Ovary (tissue), 7 donors: ENCODE measurements at regions not wholly inside any gene's neighbourhood (a gene's known extent, or its start where the extent isn't known, plus 50 kb on each side); places are given as distances from the start of the nearest gene placed in this dataset.

ENCODE experiments used
- DNase-seq, 5 donors: peaks; one replicate each; pipeline ENCODE4 v3.0.0-alpha.2; 2019 to 2020
- H3K27ac ChIP-seq, 2 donors: fragments of 200-600 bp; one replicate each; pipeline versions ENCODE4 v1.5.1 to v1.8.0; 2019 to 2022
- H3K27me3 ChIP-seq: fragments of 200-600 bp; one replicate; pipeline ENCODE4 v1.8.0; 2022
- H3K36me3 ChIP-seq: fragments of 200-600 bp; sonication (generic); one replicate; pipeline ENCODE4 v1.5.1; 2019
- H3K4me1 ChIP-seq: one replicate; pipeline ENCODE4 v1.8.1; 2013; ENCODE audit warnings: mild to moderate bottlenecking, moderate library complexity; ENCODE audit not compliant: insufficient read depth
- H3K4me3 ChIP-seq: fragments of 200-600 bp; sonication (generic); one replicate; pipeline ENCODE4 v1.5.1; 2017
- H3K9me3 ChIP-seq, 2 donors: fragments of 200-600 bp in 1 of 2; sonication (generic) in 1 of 2; one replicate each; pipeline versions ENCODE4 v1.5.1 to v1.8.1; 2013 to 2019; ENCODE audit warnings: mild to moderate bottlenecking in 1 of 2, moderate library complexity in 1 of 2
- EP300 ChIP-seq: sonication (generic); formaldehyde crosslinking; IDR thresholded peaks from one replicate; pipeline ENCODE4 v1.6.1; 2017; ENCODE audit warnings: antibody characterized with exemption
- POLR2A ChIP-seq: fragments of 450-650 bp; IDR thresholded peaks from one replicate; pipeline ENCODE4 v1.6.1; 2017; ENCODE audit warnings: antibody characterized with exemption, mild to moderate bottlenecking, moderate library complexity
- WGBS, 3 donors: extraction: QIAGEN DNeasy Blood & Tissue Kit in 1 of 3; methylation state at CpG; one replicate each; pipeline versions ENCODE4 v1.1.5 to v1.1.7; 2013 to 2017; 5-methylcytosine and 5-hydroxymethylcytosine counted together
- intact Hi-C, 4 donors: fragments of 100-400 bp; cut with DNase I; formaldehyde crosslinking; loops; one replicate each; pipeline versions ENCODE4 v1.11.0 to v1.15.1; 2022 to 2023
- TF ChIP-seq, protein P1 (sequence below), 3 donors: fragments of 450-650 bp in 2 of 3; fragments of 200-600 bp in 1 of 3; IDR thresholded peaks; one replicate each; pipeline versions ENCODE4 v1.5.1 to v1.8.0; 2016 to 2022; ENCODE audit warnings: antibody characterized with exemption in 3 of 3, mild to moderate bottlenecking in 1 of 3
- donor health status: DM: no; HTN: no; CAD: no; lungs with moderate emphysema.
- donor health status: DM: no; HTN: no; CAD: no.
- donor health status: Bipolar disorder and iron deficiency.
- donor health status: DM: no; HTN: no; CAD: no.
- donor health status: DM: yes; HTN: yes; CAD: no.

DNA sequence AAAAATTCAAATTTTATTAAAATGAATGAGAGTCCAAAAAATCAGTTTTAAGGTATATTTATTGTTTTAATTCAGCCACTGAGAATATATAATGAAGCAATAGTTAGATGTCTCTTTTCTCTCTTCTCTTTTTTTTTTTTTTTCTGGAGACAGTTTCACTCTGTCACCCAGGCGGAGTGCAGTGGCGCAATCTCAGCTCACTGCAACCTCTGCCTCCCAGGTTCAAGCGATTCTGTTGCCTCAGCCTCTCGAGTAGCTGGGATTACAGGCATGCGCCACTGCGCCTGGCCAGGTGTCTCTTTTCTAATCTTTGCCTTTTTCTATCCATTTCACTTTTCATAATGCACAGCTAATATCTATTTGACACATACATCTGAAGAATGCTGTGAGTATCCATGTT lies 307.1 kb upstream of the RGS6 start:
- 96% methylated on average over 6 of the region's 6 CpGs for WGBS, 3 donors
- intact Hi-C loops: no loop called here
- no peaks in the 10 kb centered on the region for H3K36me3 ChIP-seq
- H3K4me3 ChIP-seq: no peak overlapping the region
- no peak for DNase-seq
- TF ChIP-seq, protein P1, sequence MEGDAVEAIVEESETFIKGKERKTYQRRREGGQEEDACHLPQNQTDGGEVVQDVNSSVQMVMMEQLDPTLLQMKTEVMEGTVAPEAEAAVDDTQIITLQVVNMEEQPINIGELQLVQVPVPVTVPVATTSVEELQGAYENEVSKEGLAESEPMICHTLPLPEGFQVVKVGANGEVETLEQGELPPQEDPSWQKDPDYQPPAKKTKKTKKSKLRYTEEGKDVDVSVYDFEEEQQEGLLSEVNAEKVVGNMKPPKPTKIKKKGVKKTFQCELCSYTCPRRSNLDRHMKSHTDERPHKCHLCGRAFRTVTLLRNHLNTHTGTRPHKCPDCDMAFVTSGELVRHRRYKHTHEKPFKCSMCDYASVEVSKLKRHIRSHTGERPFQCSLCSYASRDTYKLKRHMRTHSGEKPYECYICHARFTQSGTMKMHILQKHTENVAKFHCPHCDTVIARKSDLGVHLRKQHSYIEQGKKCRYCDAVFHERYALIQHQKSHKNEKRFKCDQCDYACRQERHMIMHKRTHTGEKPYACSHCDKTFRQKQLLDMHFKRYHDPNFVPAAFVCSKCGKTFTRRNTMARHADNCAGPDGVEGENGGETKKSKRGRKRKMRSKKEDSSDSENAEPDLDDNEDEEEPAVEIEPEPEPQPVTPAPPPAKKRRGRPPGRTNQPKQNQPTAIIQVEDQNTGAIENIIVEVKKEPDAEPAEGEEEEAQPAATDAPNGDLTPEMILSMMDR (IDR thresholded peaks at IDR 0.05): no peak
- no peak for TF ChIP-seq EP300
- H3K9me3 ChIP-seq: no peaks in the 10 kb centered on the region
- no peak overlapping the region for H3K27ac ChIP-seq
- H3K4me1 ChIP-seq: no peaks in the 10 kb centered on the region
- no peaks in the 10 kb centered on the region for H3K27me3 ChIP-seq

DNA sequence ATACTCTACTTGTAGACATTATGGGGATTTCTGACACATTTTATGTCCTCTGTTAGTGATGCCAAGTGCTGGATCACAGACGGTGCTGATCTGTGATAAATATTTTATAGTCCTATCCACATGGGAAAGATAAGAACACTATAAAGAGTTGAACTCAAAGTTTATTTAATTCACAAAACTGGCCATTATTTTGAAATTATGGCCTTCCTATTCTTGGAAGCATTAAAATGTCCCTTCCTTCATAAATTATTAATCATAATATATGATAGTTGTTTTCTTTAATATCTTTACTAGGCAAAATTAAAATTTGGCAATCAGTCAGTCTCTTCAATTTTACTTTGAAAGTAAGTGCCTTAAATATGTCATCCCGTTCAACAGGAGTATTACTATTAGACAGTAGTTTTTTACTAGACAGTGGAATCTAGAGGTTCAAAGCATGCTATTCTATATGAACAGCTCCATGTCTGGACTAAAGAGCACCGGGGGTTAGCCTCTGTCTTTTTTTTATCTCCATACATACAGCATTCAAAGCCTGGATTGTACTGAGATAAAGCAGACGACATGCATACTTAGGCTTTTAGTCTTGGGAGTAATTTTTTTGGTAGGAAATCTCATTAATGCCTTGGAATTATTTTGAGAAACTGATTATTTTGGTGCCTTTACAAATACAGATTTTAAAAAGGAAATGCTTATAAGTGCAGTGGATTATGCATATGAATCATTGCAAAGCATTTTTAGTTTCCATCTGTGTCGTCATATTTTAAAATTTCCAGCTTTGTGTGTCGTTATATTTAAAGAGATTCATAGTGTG lies 306.1 kb upstream of the RGS6 start:
- Histone ChIP-seq H3K4me1 (no peaks in the 10 kb centered on the region), H3K27ac (no peak overlapping the region), H3K36me3 (no peaks in the 10 kb centered on the region), H3K27me3 (no peaks in the 10 kb centered on the region), H3K9me3 (no peaks in the 10 kb centered on the region), H3K4me3 (no peak overlapping the region)
- intact Hi-C loops: no loop called here
- TF ChIP-seq, protein P1 (IDR thresholded peaks at IDR 0.05): no peak
- TF ChIP-seq EP300 (no peak), POLR2A (no peak)
- no peak for DNase-seq
- 62 to 69% (median 66%) methylated on average over 6 of the region's 6 CpGs for WGBS, 3 donors

DNA sequence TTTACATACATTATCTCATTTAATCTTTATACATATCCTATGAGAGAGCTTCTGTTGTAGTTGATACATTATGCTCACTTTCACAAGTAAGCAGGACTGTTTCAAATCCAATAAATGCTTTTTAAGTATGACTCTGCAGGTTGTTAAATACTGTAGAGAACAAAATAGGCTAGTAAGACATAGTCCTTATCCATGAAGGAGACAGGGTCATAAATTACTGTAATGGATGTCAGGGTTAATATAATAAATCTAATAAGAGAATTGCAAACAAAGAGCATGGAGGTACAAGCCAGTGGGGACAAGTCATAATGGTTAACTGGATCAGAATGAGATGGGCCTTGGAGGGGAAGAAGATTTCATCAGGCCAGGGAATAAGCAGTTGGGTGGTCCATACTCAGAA lies 303.8 kb upstream of the RGS6 start:
- Histone ChIP-seq H3K9me3 (no peaks in the 10 kb centered on the region), H3K36me3 (no peaks in the 10 kb centered on the region), H3K27ac (no peak overlapping the region), H3K27me3 (no peaks in the 10 kb centered on the region), H3K4me3 (no peak overlapping the region), H3K4me1 (no peaks in the 10 kb centered on the region)
- intact Hi-C loops: no loop called here
- TF ChIP-seq POLR2A (no peak), EP300 (no peak)
- TF ChIP-seq, protein P1 (IDR thresholded peaks at IDR 0.05): no peak
- DNase-seq: no peak

DNA sequence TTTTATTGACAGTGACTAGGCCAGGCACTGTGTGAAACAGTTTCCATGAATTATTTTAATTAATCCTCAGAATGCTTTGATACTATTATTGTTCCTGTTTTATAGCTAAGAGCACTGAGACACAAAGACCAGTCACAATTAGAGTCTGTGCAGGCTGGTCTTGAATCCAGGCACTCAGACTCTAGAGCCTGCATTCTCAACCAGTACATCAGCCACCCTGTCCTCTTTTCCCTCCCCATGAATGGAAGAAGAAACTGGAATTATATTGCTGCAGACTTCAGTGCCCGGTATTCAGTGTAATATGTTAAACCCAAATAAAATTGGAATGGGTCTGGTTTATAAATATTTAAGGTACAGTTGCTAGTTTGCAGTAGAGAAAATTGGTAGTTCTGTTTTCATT lies 303.0 kb upstream of the RGS6 start:
- DNase-seq: no peak
- Histone ChIP-seq H3K4me1 (no peaks in the 10 kb centered on the region), H3K4me3 (no peak overlapping the region), H3K36me3 (no peaks in the 10 kb centered on the region), H3K27ac (no peak overlapping the region), H3K9me3 (no peaks in the 10 kb centered on the region), H3K27me3 (no peaks in the 10 kb centered on the region)
- TF ChIP-seq POLR2A (no peak), EP300 (no peak)
- TF ChIP-seq, protein P1 (IDR thresholded peaks at IDR 0.05): no peak
- 85 to 92% (median 89%) methylated on average over 1 of the region's 1 CpG for WGBS, 3 donors
- intact Hi-C loops: no loop called here
